HepG2 (cell line): ENCODE measurements at regions not wholly inside any gene's neighbourhood (a gene's known extent, or its start where the extent isn't known, plus 50 kb on each side); places are given as distances from the start of the nearest gene placed in this dataset.

Experiments
- AKAP8 ChIP-seq: sonication (generic); formaldehyde crosslinking; IDR thresholded peaks from 2 replicates; pipeline ENCODE4 v1.5.1; 2020; ENCODE audit warnings: mild to moderate bottlenecking, missing genetic modification reagents
- ASH2L ChIP-seq: fragments of 300-600, 200-600 bp; sonication (generic); IDR thresholded peaks from 2 replicates; pipeline ENCODE4 v1.7.0; 2017; ENCODE audit warnings: low read depth, mild to moderate bottlenecking, moderate library complexity, mixed read lengths, low read length; ENCODE audit not compliant: insufficient read length
- CENPT ChIP-seq: sonication (generic); formaldehyde crosslinking; IDR thresholded peaks from 2 replicates; pipeline ENCODE4 v1.8.0; 2022; ENCODE audit warnings: low read depth, mild to moderate bottlenecking, moderate library complexity, missing genetic modification reagents
- CHCHD3 ChIP-seq: sonication (generic); formaldehyde crosslinking; IDR thresholded peaks from 2 replicates; pipeline ENCODE4 v1.8.0; 2022; ENCODE audit warnings: mild to moderate bottlenecking, missing genetic modification reagents, moderate library complexity
- FOXC1 ChIP-seq: sonication (generic); formaldehyde crosslinking; IDR thresholded peaks from 2 replicates; pipeline ENCODE4 v1.8.0; 2022; ENCODE audit warnings: mild to moderate bottlenecking, missing genetic modification reagents, borderline replicate concordance
- HNRNPL ChIP-seq: fragments of 200-400 bp; formaldehyde crosslinking; IDR thresholded peaks from 2 replicates; pipeline ENCODE4 v1.6.1; 2017; ENCODE audit warnings: mild to moderate bottlenecking, low read depth, low read length
- ISX ChIP-seq: sonication (generic); formaldehyde crosslinking; conservative IDR thresholded peaks from 2 replicates; pipeline ENCODE4 v1.5.0; 2020; ENCODE audit warnings: missing genetic modification reagents
- KDM2A ChIP-seq: sonication (generic); formaldehyde crosslinking; IDR thresholded peaks from 2 replicates; pipeline ENCODE4 v1.4.0; 2020; ENCODE audit warnings: low read depth, missing genetic modification reagents, borderline replicate concordance
- MEIS1 ChIP-seq: sonication (generic); formaldehyde crosslinking; IDR thresholded peaks from 2 replicates; pipeline ENCODE4 v1.9.0; 2021; ENCODE audit warnings: mild to moderate bottlenecking, missing genetic modification reagents, moderate library complexity, borderline replicate concordance
- MTF2 ChIP-seq: sonication (generic); formaldehyde crosslinking; IDR thresholded peaks from 2 replicates; pipeline ENCODE4 v1.5.0; 2020; ENCODE audit warnings: missing genetic modification reagents, borderline replicate concordance
- NFE2 ChIP-seq: sonication (generic); formaldehyde crosslinking; IDR thresholded peaks from 2 replicates; pipeline ENCODE4 v1.4.0; 2020; ENCODE audit warnings: missing genetic modification reagents
- NFE2L1 ChIP-seq: sonication (generic); formaldehyde crosslinking; IDR thresholded peaks from 2 replicates; pipeline ENCODE4 v1.4.0; 2020; ENCODE audit warnings: missing genetic modification reagents, mild to moderate bottlenecking, borderline replicate concordance
- NFYC ChIP-seq: IDR thresholded peaks from 2 replicates; pipeline ENCODE4 v1.6.1; 2016; ENCODE audit warnings: missing genetic modification reagents, missing compliant biosample characterization
- POGZ ChIP-seq: sonication (generic); formaldehyde crosslinking; IDR thresholded peaks from 2 replicates; pipeline ENCODE4 v1.4.0; 2020; ENCODE audit warnings: mild to moderate bottlenecking, missing genetic modification reagents
- SOX5 ChIP-seq: IDR thresholded peaks from 2 replicates; pipeline ENCODE4 v1.6.1; 2016; ENCODE audit warnings: borderline replicate concordance
- SRY ChIP-seq: sonication (generic); formaldehyde crosslinking; IDR thresholded peaks from 2 replicates; pipeline ENCODE4 v1.8.0; 2022; ENCODE audit warnings: mild to moderate bottlenecking, missing genetic modification reagents
- SUZ12 ChIP-seq: fragments of 150-350 bp; IDR thresholded peaks from 2 replicates; pipeline ENCODE4 v1.6.1; 2014; ENCODE audit warnings: low read depth, low read length
- ZC3H4 ChIP-seq: sonication (generic); formaldehyde crosslinking; IDR thresholded peaks from 2 replicates; pipeline ENCODE4 v1.4.0; 2020; ENCODE audit warnings: missing genetic modification reagents, borderline replicate concordance
- ZEB1 ChIP-seq: IDR thresholded peaks from 2 replicates; pipeline ENCODE4 v1.6.1; 2012; ENCODE audit warnings: mild to moderate bottlenecking, low read depth, inconsistent platforms; ENCODE audit not compliant: insufficient replicate concordance
- ZFY ChIP-seq: sonication (generic); formaldehyde crosslinking; IDR thresholded peaks from 2 replicates; pipeline ENCODE4 v1.4.0; 2020; ENCODE audit warnings: missing genetic modification reagents
- ZNF12 ChIP-seq: sonication (generic); formaldehyde crosslinking; IDR thresholded peaks from 2 replicates; pipeline ENCODE4 v1.5.0; 2020; ENCODE audit warnings: missing genetic modification reagents
- ZNF143 ChIP-seq: sonication (generic); formaldehyde crosslinking; IDR thresholded peaks from 2 replicates; pipeline ENCODE4 v1.4.0; 2020; ENCODE audit warnings: missing genetic modification reagents
- ZNF234 ChIP-seq: sonication (generic); formaldehyde crosslinking; conservative IDR thresholded peaks from 2 replicates; pipeline ENCODE4 v1.5.1; 2020; ENCODE audit warnings: mild to moderate bottlenecking, missing genetic modification reagents
- ZNF3 ChIP-seq: IDR thresholded peaks from 2 replicates; pipeline ENCODE4 v1.7.0; 2017; ENCODE audit warnings: inconsistent platforms
- ZNF607 ChIP-seq: sonication (generic); formaldehyde crosslinking; IDR thresholded peaks from 2 replicates; pipeline ENCODE4 v1.5.1; 2020; ENCODE audit warnings: missing genetic modification reagents, mild to moderate bottlenecking, borderline replicate concordance
- ZSCAN25 ChIP-seq: sonication (generic); formaldehyde crosslinking; IDR thresholded peaks from 2 replicates; pipeline ENCODE4 v1.8.0; 2022; ENCODE audit warnings: mild to moderate bottlenecking, missing genetic modification reagents
- TF ChIP-seq, protein P1 (sequence below): sonication (generic); formaldehyde crosslinking; conservative IDR thresholded peaks from 2 replicates; pipeline ENCODE4 v1.4.0; 2020; ENCODE audit warnings: missing genetic modification reagents
- TF ChIP-seq, protein P2 (sequence below): IDR thresholded peaks from 2 replicates; pipeline ENCODE4 v1.6.1; 2016; ENCODE audit warnings: low read depth
- TF ChIP-seq, protein P3 (sequence below): sonication (generic); formaldehyde crosslinking; IDR thresholded peaks from 2 replicates; pipeline ENCODE4 v1.4.0; 2020; ENCODE audit warnings: missing genetic modification reagents
- TF ChIP-seq, protein P4 (sequence below): sonication (generic); formaldehyde crosslinking; IDR thresholded peaks from 2 replicates; pipeline ENCODE4 v1.4.0; 2020; ENCODE audit warnings: missing genetic modification reagents

DNA sequence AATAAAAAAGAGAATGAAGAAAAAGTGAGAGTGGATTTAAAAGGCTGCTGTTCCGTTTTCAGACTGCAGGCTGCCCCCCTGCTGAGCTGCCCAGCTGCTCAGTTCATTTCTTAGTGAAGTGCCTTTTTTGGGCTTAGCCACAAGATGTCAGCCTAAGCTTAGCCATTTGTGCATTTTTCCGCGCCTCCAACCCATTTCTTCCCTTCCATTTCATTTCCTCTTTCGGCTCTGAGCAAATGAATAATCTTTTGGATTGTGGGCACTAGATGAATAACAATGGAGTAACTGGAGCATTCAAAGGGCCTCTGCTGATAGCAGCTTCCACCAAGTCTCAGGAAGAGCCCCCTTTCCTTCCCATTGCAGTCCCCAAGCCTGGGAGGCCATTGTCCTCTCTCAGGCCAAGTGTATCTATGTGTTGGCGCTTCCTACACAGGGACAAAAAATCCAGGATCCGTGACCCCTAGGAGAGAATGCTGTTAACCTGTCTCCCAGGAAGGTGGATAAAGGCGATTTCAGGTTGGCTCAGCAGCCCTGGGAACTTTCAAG is 83.5 kb upstream of the SPTLC3 start (continued):
- TF ChIP-seq AKAP8 (CRISPR knock-in tag) (no peak), CHCHD3 (no peak), ZNF3 (peak; percentile 23; the same call in 1 of the 2 replicates), ZNF607 (CRISPR knock-in tag) (no peak), KDM2A (peak; percentile 69; the same call in 1 of the 2 replicates), ZSCAN25 (peak; percentile 34; the same call in 1 of the 2 replicates), ZFY (CRISPR knock-in tag) (peak; percentile 50; the same call in 1 of the 2 replicates), ZNF234 (CRISPR knock-in tag) (no peak), NFE2 (CRISPR knock-in tag) (no peak), FOXC1 (CRISPR knock-in tag) (no peak), NFE2L1 (CRISPR knock-in tag) (no peak), SRY (CRISPR knock-in tag) (no peak; the same call in 1 of the 2 replicates), ZNF12 (CRISPR knock-in tag) (no peak), CENPT (CRISPR knock-in tag) (no peak), SUZ12 (no peak), SOX5 (CRISPR knock-in tag) (peak; percentile 61), MTF2 (no peak), POGZ (CRISPR knock-in tag) (no peak), ZC3H4 (CRISPR knock-in tag) (no peak), MEIS1 (no peak), ZNF143 (CRISPR knock-in tag) (no peak), ISX (CRISPR knock-in tag) (no peak), NFYC (CRISPR knock-in tag) (no peak), ASH2L (no peak), HNRNPL (no peak), ZEB1 (no peak)
- TF ChIP-seq, protein P1, sequence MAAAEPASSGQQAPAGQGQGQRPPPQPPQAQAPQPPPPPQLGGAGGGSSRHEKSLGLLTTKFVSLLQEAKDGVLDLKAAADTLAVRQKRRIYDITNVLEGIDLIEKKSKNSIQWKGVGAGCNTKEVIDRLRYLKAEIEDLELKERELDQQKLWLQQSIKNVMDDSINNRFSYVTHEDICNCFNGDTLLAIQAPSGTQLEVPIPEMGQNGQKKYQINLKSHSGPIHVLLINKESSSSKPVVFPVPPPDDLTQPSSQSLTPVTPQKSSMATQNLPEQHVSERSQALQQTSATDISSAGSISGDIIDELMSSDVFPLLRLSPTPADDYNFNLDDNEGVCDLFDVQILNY (CRISPR knock-in tag) = 0 out of 2 replicates have a peak, but pooled peaks have one; percentile 50
- TF ChIP-seq, protein P2, sequence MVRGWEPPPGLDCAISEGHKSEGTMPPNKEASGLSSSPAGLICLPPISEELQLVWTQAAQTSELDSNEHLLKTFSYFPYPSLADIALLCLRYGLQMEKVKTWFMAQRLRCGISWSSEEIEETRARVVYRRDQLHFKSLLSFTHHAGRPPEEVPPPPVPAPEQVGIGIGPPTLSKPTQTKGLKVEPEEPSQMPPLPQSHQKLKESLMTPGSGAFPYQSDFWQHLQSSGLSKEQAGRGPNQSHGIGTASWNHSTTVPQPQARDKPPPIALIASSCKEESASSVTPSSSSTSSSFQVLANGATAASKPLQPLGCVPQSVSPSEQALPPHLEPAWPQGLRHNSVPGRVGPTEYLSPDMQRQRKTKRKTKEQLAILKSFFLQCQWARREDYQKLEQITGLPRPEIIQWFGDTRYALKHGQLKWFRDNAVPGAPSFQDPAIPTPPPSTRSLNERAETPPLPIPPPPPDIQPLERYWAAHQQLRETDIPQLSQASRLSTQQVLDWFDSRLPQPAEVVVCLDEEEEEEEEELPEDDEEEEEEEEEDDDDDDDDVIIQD = 0 out of 2 replicates have a peak, but pooled peaks have one; percentile 36
- TF ChIP-seq, protein P3, sequence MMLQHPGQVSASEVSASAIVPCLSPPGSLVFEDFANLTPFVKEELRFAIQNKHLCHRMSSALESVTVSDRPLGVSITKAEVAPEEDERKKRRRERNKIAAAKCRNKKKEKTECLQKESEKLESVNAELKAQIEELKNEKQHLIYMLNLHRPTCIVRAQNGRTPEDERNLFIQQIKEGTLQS = no peak
- TF ChIP-seq, protein P4, sequence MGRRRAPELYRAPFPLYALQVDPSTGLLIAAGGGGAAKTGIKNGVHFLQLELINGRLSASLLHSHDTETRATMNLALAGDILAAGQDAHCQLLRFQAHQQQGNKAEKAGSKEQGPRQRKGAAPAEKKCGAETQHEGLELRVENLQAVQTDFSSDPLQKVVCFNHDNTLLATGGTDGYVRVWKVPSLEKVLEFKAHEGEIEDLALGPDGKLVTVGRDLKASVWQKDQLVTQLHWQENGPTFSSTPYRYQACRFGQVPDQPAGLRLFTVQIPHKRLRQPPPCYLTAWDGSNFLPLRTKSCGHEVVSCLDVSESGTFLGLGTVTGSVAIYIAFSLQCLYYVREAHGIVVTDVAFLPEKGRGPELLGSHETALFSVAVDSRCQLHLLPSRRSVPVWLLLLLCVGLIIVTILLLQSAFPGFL = no peak
